Breast epithelium (tissue), 3 donors: ENCODE measurements at regions not wholly inside any gene's neighbourhood (a gene's known extent, or its start where the extent isn't known, plus 50 kb on each side); places are given as distances from the start of the nearest gene placed in this dataset.

Source experiments
- POLR2A ChIP-seq: fragments of 450-650 bp; IDR thresholded peaks from one replicate; pipeline ENCODE4 v1.6.1; 2016; ENCODE audit warnings: antibody characterized with exemption, mild to moderate bottlenecking, moderate library complexity
- POLR2AphosphoS5 ChIP-seq, 3 donors: sonication (generic); formaldehyde crosslinking; IDR thresholded peaks; one replicate each; pipeline ENCODE4 v1.6.1; 2017; ENCODE audit warnings: antibody characterized with exemption in 3 of 3
- TF ChIP-seq, protein P1 (sequence below), 3 donors: fragments of 450-650 bp; IDR thresholded peaks; one replicate each; pipeline ENCODE4 v1.5.1; 2016 to 2017; ENCODE audit warnings: antibody characterized with exemption in 3 of 3, mild to moderate bottlenecking in 3 of 3, moderate library complexity in 3 of 3

DNA sequence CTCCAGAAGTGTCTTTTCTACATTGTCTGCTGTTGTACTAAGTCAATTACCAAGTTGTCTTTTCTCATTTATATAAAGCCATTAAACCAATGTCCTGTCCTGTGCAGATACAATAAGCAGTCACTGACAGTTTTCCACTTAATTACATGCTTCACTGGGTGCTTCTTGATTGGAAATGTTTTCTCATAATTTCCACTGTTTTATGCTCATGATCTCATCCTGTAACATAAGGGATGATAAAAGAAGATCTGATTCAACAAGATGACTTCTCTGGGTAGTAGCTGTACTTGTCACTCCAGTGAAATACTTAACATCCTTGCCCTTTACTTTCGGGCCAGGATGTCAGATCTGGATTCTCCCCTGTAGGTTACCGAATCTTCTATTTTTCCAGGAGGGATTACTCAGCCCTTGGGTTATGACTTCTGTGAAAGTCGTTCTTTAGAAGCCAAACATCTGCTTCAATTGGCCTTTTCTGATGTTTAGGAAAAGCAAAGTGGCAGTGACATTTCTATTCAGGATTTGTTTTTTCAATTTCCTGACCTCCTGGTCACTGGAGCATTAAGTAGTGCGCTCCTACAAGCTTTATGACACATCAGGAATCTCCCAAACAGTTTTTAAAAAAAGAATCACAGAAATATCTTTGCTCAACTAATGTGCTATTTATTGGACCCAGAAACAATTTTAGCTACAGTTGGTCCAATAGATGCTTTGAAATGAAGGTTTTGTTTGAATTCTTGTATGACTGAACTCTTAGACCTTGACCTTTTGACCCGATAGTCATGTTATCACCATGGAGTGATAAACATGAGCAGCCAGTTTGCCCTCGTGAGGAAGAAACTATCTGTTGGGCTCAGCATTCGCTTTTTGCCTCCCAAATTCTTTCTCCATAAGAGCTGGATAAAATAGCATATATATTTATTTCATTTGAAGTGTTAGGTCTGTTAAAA lies 234.5 kb upstream of the SSTR1 start:
- TF ChIP-seq POLR2A: no peak
- TF ChIP-seq, protein P1, sequence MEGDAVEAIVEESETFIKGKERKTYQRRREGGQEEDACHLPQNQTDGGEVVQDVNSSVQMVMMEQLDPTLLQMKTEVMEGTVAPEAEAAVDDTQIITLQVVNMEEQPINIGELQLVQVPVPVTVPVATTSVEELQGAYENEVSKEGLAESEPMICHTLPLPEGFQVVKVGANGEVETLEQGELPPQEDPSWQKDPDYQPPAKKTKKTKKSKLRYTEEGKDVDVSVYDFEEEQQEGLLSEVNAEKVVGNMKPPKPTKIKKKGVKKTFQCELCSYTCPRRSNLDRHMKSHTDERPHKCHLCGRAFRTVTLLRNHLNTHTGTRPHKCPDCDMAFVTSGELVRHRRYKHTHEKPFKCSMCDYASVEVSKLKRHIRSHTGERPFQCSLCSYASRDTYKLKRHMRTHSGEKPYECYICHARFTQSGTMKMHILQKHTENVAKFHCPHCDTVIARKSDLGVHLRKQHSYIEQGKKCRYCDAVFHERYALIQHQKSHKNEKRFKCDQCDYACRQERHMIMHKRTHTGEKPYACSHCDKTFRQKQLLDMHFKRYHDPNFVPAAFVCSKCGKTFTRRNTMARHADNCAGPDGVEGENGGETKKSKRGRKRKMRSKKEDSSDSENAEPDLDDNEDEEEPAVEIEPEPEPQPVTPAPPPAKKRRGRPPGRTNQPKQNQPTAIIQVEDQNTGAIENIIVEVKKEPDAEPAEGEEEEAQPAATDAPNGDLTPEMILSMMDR (IDR thresholded peaks at IDR 0.05): no peak
- TF ChIP-seq POLR2AphosphoS5 (IDR thresholded peaks at IDR 0.05): no peak
